ENCODE measurements at regions not wholly inside any gene's neighbourhood (a gene's known extent, or its start where the extent isn't known, plus 50 kb on each side); places are given as distances from the start of the nearest gene placed in this dataset.

DNA sequence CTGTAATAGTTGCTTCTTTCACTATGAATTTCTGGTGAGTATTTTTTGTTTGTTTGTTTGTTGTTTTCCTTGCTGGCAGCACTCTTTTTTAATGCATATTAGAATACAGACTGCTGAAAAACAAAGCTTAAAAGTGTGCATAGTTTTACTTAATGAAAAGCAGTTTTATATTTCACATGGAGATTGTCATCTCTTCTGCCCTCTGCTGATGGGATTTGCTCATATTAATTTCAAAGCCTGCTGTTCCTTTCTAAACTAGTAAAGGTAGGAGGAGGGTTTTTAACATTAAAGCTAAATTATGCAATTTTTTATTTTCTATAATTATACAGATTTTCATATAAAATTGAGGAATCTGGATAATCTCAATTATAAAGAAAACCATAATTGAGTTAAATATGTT lies 692.6 kb upstream of the SLITRK1 start:
- no peak for TF ChIP-seq EZH2phosphoT487 (IDR thresholded peaks at IDR 0.05; ENCODE audit: borderline replicate concordance, low read length)
- no peak for TF ChIP-seq CTCF (IDR thresholded peaks at IDR 0.05; ENCODE audit: low read depth, low read length, poor library complexity, severe bottlenecking)

Measured in DOHH2 (cell line).